OCI-LY1 (cell line): ENCODE measurements at regions not wholly inside any gene's neighbourhood (a gene's known extent, or its start where the extent isn't known, plus 50 kb on each side); places are given as distances from the start of the nearest gene placed in this dataset.

ENCODE experiments used
- H2AFZ ChIP-seq: fragments of 200-600 bp; sonication (generic), shearing (Covaris generic); 2 replicates; pipeline ENCODE4 v1.6.0; 2014; ENCODE audit warnings: antibody characterized with exemption, mild to moderate bottlenecking, low read length
- H3F3A ChIP-seq: fragments of 200-600 bp; sonication (generic), shearing (Covaris generic); 2 replicates; pipeline ENCODE4 v1.6.0; 2014; ENCODE audit warnings: mild to moderate bottlenecking, antibody characterized with exemption, low read length, moderate library complexity; ENCODE audit not compliant: insufficient read depth
- H3K27ac ChIP-seq: fragments of 200-600 bp; sonication (generic); 2 replicates; pipeline ENCODE4 v1.5.1; 2014; ENCODE audit warnings: low read length, mixed run types, mild to moderate bottlenecking, low read depth; ENCODE audit not compliant: poor library complexity, severe bottlenecking
- H3K27me3 ChIP-seq: fragments of 200-600 bp; sonication (generic); 2 replicates; pipeline ENCODE4 v1.6.0; 2014; ENCODE audit warnings: antibody characterized with exemption, mild to moderate bottlenecking, low read length, moderate library complexity; ENCODE audit not compliant: insufficient read depth
- H3K36me3 ChIP-seq: fragments of 200-600 bp; sonication (generic); 2 replicates; pipeline ENCODE4 v1.6.1; 2014; ENCODE audit warnings: mild to moderate bottlenecking, antibody characterized with exemption, low read length, moderate library complexity, mixed read lengths; ENCODE audit not compliant: insufficient read depth
- H3K4me1 ChIP-seq: fragments of 200-600 bp; sonication (generic); 2 replicates; pipeline ENCODE4 v1.5.1; 2014; ENCODE audit warnings: mild to moderate bottlenecking, low read length, moderate library complexity; ENCODE audit not compliant: insufficient read depth, severe bottlenecking
- H3K4me2 ChIP-seq: fragments of 200-600 bp; sonication (generic), shearing (Covaris generic); 2 replicates; pipeline ENCODE4 v1.6.1; 2014; ENCODE audit warnings: low read length
- H3K4me3 ChIP-seq: fragments of 200-600 bp; sonication (generic); 2 replicates; pipeline ENCODE4 v1.5.1; 2014; ENCODE audit warnings: low read length, low read depth, mild to moderate bottlenecking, mixed read lengths; ENCODE audit not compliant: poor library complexity, severe bottlenecking
- H3K79me2 ChIP-seq: fragments of 200-600 bp; shearing (Covaris generic); 2 replicates; pipeline ENCODE4 v1.6.1; 2016; ENCODE audit warnings: mixed run types, low read length, mixed read lengths; ENCODE audit not compliant: insufficient read depth
- H3K9ac ChIP-seq: fragments of 200-600 bp; sonication (generic), shearing (Covaris generic); 2 replicates; pipeline ENCODE4 v1.6.1; 2014; ENCODE audit warnings: mild to moderate bottlenecking, low read length, mixed read lengths
- H3K9me2 ChIP-seq: fragments of 200-600 bp; sonication (generic), shearing (Covaris generic); 2 replicates; pipeline ENCODE4 v1.6.1; 2014; ENCODE audit warnings: low read depth, mild to moderate bottlenecking, low read length, mixed read lengths
- H3K9me3 ChIP-seq: fragments of 200-600 bp; shearing (Covaris generic); 2 replicates; pipeline ENCODE4 v1.6.1; 2014; ENCODE audit warnings: low read length, mixed read lengths
- H4K20me1 ChIP-seq: fragments of 200-600 bp; sonication (generic), shearing (Covaris generic); 2 replicates; pipeline ENCODE4 v1.6.0; 2016; ENCODE audit warnings: mild to moderate bottlenecking, low read length; ENCODE audit not compliant: insufficient read depth
- CTCF ChIP-seq: fragments of 200-600 bp; sonication (generic), shearing (Covaris generic); IDR thresholded peaks from 2 replicates; pipeline ENCODE4 v1.5.1; 2017; ENCODE audit warnings: mild to moderate bottlenecking, antibody characterized with exemption, low read length, moderate library complexity, mixed read lengths
- EZH2 ChIP-seq: fragments of 200-600 bp; sonication (generic), shearing (Covaris generic); IDR thresholded peaks from 2 replicates; pipeline ENCODE4 v1.8.0; 2017; ENCODE audit warnings: borderline replicate concordance, mixed run types, mild to moderate bottlenecking, antibody characterized with exemption, low read length, moderate library complexity, mixed read lengths

DNA sequence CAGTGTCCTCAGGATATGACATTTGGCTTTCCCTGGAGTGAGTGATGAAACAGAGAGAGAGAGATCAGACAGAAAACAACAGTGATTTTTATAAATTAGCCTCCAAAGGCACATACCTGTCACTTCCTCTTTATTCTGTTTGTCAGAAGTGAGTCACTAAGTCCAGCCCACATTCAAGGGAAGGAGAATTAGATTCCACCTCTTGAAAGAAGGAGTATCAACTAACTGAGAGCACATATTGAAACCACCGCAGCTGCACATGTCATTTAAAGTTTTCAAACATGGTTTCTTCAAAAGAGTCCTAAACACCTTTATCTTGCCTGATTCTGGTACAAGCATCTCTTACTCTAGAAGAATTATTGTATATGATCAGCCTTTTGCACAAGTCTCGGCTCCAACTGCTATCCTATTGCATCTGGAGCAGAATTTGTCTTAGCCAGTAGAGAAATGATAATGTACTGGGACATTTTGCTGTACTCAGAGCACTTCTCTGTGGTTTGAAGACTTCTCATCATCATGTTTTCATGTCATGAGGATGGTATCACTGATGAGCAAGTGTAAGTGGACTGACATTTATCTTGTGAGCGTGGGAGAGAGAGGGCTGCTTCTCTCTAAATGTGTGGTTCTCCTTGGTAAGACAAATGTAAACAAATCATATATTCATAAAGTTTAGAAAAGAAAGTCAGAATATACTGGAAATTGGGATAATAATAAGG lies 338.9 kb upstream of the CFAP20DC start:
- Histone ChIP-seq H3K9ac (no peak overlapping the region), H3K36me3 (no peaks in the 10 kb centered on the region), H3K27ac (no peak overlapping the region), H4K20me1 (no peaks in the 10 kb centered on the region), H3K9me3 (no peaks in the 10 kb centered on the region), H3F3A (no peaks in the 10 kb centered on the region), H3K9me2 (no peaks in the 10 kb centered on the region), H3K4me1 (no peaks in the 10 kb centered on the region), H2AFZ (no peak overlapping the region), H3K79me2 (no peaks in the 10 kb centered on the region), H3K4me3 (no peak overlapping the region), H3K27me3 (peaks cover 8% of the 10 kb centered on the region; the same call in 1 of the 2 replicates), H3K4me2 (no peak overlapping the region)
- TF ChIP-seq EZH2 (no peak), CTCF (no peak)

DNA sequence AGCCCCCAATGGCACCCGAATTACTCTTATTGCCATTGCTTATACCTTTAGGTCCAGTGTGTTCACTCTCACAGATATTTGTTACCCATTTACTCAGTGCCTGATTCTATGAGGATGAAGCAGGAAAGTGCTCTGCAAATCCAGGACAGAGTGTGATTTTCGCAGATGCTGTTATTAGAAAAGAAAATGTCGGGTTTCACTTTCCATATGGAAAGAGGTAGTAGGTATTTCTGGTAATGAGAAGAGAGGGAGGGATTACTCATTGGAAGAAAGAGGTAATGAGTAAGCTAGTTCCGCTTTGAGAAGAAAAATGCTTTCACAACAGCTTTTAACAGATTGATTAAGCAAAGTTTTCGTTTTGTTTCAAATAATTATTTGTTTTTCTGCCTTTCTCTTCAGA lies 336.3 kb upstream of the CFAP20DC start:
- H3K9ac ChIP-seq = no peak overlapping the region
- H3K4me3 ChIP-seq = no peak overlapping the region
- H3K36me3 ChIP-seq = no peaks in the 10 kb centered on the region
- H3K4me1 ChIP-seq = no peaks in the 10 kb centered on the region
- TF ChIP-seq EZH2 (no peak), CTCF (no peak)
- H3K9me3 ChIP-seq = no peaks in the 10 kb centered on the region
- H4K20me1 ChIP-seq = no peaks in the 10 kb centered on the region
- H3F3A ChIP-seq = no peaks in the 10 kb centered on the region
- H3K27me3 ChIP-seq = peaks cover 8% of the 10 kb centered on the region; the same call in 1 of the 2 replicates
- H3K27ac ChIP-seq = no peak overlapping the region
- H3K79me2 ChIP-seq = no peaks in the 10 kb centered on the region
- H2AFZ ChIP-seq = no peak overlapping the region
- no peak overlapping the region for H3K4me2 ChIP-seq
- H3K9me2 ChIP-seq = no peaks in the 10 kb centered on the region

DNA sequence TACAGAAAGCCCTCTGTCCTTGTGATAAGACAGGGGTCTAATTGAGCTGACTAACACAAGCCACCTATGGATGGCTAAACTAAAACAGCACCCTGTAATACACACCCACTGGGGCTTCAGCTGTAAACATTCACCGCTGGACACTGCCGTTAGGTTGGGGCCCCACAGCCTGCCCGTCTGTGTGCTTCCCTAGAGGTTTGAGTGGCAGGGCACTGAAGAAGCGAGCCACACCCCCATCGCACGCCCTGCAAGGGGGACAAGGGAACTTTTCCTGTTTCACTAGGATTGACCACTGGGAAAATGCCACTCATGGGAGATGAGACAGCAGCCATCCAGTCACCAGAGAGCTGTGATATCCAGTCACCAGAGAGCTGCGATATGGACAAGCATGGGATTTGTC lies 335.7 kb upstream of the CFAP20DC start:
- H3K27me3 ChIP-seq = peaks cover 8% of the 10 kb centered on the region; the same call in 1 of the 2 replicates
- no peaks in the 10 kb centered on the region for H3F3A ChIP-seq
- H3K9ac ChIP-seq = no peak overlapping the region
- no peak for TF ChIP-seq CTCF
- no peak for TF ChIP-seq EZH2
- no peaks in the 10 kb centered on the region for H3K36me3 ChIP-seq
- H3K4me1 ChIP-seq = no peaks in the 10 kb centered on the region
- no peaks in the 10 kb centered on the region for H3K9me2 ChIP-seq
- no peak overlapping the region for H2AFZ ChIP-seq
- H3K4me2 ChIP-seq = no peak overlapping the region
- H3K9me3 ChIP-seq = no peaks in the 10 kb centered on the region
- H3K4me3 ChIP-seq = no peak overlapping the region
- H3K27ac ChIP-seq = no peak overlapping the region
- no peaks in the 10 kb centered on the region for H3K79me2 ChIP-seq
- H4K20me1 ChIP-seq = no peaks in the 10 kb centered on the region
